ENCODE measurements at regions not wholly inside any gene's neighbourhood (a gene's known extent, or its start where the extent isn't known, plus 50 kb on each side); places are given as distances from the start of the nearest gene placed in this dataset.

- Histone ChIP-seq H3K9me3 (ENCODE audit: control insufficient read depth, insufficient read depth, low read depth, low read length) (no peaks in the 10 kb centered on the region), H3K4me3 (ENCODE audit: low read depth, low read length) (no peak overlapping the region), H3K36me3 (ENCODE audit: control insufficient read depth in 2 of 2, insufficient read depth in 1 of 2, low read length in 2 of 2) (no peaks in the 10 kb centered on the region), H3K4me1 (ENCODE audit: control insufficient read depth, insufficient read depth, low read length) (no peaks in the 10 kb centered on the region), H3K27ac (ENCODE audit: extremely low read depth, low read depth, low read length) (no peak overlapping the region)
- ChIA-PET POLR2A (interaction anchor here (0.6 kb wide), 1 partner anchor 1104 kb away, joined by 4 read pairs; no protein-coding TSS in a partner anchor), CTCF (no interaction called here)
- TF ChIP-seq ZNF629 (tag by site-specific recombination; IDR thresholded peaks at IDR 0.05) = no peak
- no peak for TF ChIP-seq ZNF350 (tag by site-specific recombination; IDR thresholded peaks at IDR 0.05)
- no peak for TF ChIP-seq ZNF560 (tag by site-specific recombination; IDR thresholded peaks at IDR 0.05; ENCODE audit: borderline replicate concordance)
- no peak for TF ChIP-seq ZNF571 (tag by site-specific recombination; IDR thresholded peaks at IDR 0.05)
- no peak for TF ChIP-seq GFI1B (tag by site-specific recombination; IDR thresholded peaks at IDR 0.05)
- no peak for TF ChIP-seq PBX3 (CRISPR knock-in tag; IDR thresholded peaks at IDR 0.05)
Measured at GRCh38 chr10:107341281-107341680, 176.8 kb upstream of the SORCS1 start.

GRCh38 chr10:107340326-107340725 lies 175.8 kb upstream of the SORCS1 start:
- Histone ChIP-seq H3K4me3 (ENCODE audit: low read depth, low read length) (no peak overlapping the region), H3K4me1 (ENCODE audit: control insufficient read depth, insufficient read depth, low read length) (no peaks in the 10 kb centered on the region), H3K36me3 (ENCODE audit: control insufficient read depth in 2 of 2, insufficient read depth in 1 of 2, low read length in 2 of 2) (no peaks in the 10 kb centered on the region), H3K27ac (ENCODE audit: extremely low read depth, low read depth, low read length) (no peak overlapping the region), H3K9me3 (ENCODE audit: control insufficient read depth, insufficient read depth, low read depth, low read length) (no peaks in the 10 kb centered on the region)
- ChIA-PET CTCF (no interaction called here), POLR2A (no interaction called here)
- TF ChIP-seq ZNF785 (tag by site-specific recombination; IDR thresholded peaks at IDR 0.05) (no peak), ZNF202 (tag by site-specific recombination; IDR thresholded peaks at IDR 0.05; ENCODE audit: borderline replicate concordance) (no peak), ZNF223 (tag by site-specific recombination; IDR thresholded peaks at IDR 0.05) (no peak), ZSCAN16 (tag by site-specific recombination; IDR thresholded peaks at IDR 0.05) (no peak), ZFP3 (tag by site-specific recombination; IDR thresholded peaks at IDR 0.05; ENCODE audit: low read depth) (no peak), ZNF571 (tag by site-specific recombination; IDR thresholded peaks at IDR 0.05) (no peak), IKZF3 (tag by site-specific recombination; IDR thresholded peaks at IDR 0.05) (no peak), ZNF76 (tag by site-specific recombination; IDR thresholded peaks at IDR 0.05; ENCODE audit: borderline replicate concordance, low read depth) (no peak)

GRCh38 chr10:107336061-107336460 lies 171.6 kb upstream of the SORCS1 start:
- Histone ChIP-seq H3K36me3 (ENCODE audit: control insufficient read depth in 2 of 2, insufficient read depth in 1 of 2, low read length in 2 of 2) (no peaks in the 10 kb centered on the region), H3K4me3 (ENCODE audit: low read depth, low read length) (no peak overlapping the region), H3K9me3 (ENCODE audit: control insufficient read depth, insufficient read depth, low read depth, low read length) (no peaks in the 10 kb centered on the region), H3K4me1 (ENCODE audit: control insufficient read depth, insufficient read depth, low read length) (no peaks in the 10 kb centered on the region), H3K27ac (ENCODE audit: extremely low read depth, low read depth, low read length) (no peak overlapping the region)
- no peak for TF ChIP-seq ZNF366 (tag by site-specific recombination; conservative IDR thresholded peaks at IDR 0.05)
- TF ChIP-seq, protein P1, sequence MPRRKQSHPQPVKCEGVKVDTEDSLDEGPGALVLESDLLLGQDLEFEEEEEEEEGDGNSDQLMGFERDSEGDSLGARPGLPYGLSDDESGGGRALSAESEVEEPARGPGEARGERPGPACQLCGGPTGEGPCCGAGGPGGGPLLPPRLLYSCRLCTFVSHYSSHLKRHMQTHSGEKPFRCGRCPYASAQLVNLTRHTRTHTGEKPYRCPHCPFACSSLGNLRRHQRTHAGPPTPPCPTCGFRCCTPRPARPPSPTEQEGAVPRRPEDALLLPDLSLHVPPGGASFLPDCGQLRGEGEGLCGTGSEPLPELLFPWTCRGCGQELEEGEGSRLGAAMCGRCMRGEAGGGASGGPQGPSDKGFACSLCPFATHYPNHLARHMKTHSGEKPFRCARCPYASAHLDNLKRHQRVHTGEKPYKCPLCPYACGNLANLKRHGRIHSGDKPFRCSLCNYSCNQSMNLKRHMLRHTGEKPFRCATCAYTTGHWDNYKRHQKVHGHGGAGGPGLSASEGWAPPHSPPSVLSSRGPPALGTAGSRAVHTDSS (tag by site-specific recombination; IDR thresholded peaks at IDR 0.05) = no peak
- no peak for TF ChIP-seq ZNF571 (tag by site-specific recombination; IDR thresholded peaks at IDR 0.05)
- ChIA-PET CTCF (no interaction called here), POLR2A (no interaction called here)

- Histone ChIP-seq H3K4me3 (ENCODE audit: low read depth, low read length) (no peak overlapping the region), H3K27ac (ENCODE audit: extremely low read depth, low read depth, low read length) (no peak overlapping the region), H3K4me1 (ENCODE audit: control insufficient read depth, insufficient read depth, low read length) (no peaks in the 10 kb centered on the region), H3K9me3 (ENCODE audit: control insufficient read depth, insufficient read depth, low read depth, low read length) (no peaks in the 10 kb centered on the region), H3K36me3 (ENCODE audit: control insufficient read depth in 2 of 2, insufficient read depth in 1 of 2, low read length in 2 of 2) (no peaks in the 10 kb centered on the region)
- ChIA-PET CTCF (no interaction called here), POLR2A (no interaction called here)
- no peak for TF ChIP-seq ZNF544 (tag by site-specific recombination; IDR thresholded peaks at IDR 0.05)
- TF ChIP-seq GLIS2 (tag by site-specific recombination; IDR thresholded peaks at IDR 0.05) = no peak
- TF ChIP-seq, protein P2, sequence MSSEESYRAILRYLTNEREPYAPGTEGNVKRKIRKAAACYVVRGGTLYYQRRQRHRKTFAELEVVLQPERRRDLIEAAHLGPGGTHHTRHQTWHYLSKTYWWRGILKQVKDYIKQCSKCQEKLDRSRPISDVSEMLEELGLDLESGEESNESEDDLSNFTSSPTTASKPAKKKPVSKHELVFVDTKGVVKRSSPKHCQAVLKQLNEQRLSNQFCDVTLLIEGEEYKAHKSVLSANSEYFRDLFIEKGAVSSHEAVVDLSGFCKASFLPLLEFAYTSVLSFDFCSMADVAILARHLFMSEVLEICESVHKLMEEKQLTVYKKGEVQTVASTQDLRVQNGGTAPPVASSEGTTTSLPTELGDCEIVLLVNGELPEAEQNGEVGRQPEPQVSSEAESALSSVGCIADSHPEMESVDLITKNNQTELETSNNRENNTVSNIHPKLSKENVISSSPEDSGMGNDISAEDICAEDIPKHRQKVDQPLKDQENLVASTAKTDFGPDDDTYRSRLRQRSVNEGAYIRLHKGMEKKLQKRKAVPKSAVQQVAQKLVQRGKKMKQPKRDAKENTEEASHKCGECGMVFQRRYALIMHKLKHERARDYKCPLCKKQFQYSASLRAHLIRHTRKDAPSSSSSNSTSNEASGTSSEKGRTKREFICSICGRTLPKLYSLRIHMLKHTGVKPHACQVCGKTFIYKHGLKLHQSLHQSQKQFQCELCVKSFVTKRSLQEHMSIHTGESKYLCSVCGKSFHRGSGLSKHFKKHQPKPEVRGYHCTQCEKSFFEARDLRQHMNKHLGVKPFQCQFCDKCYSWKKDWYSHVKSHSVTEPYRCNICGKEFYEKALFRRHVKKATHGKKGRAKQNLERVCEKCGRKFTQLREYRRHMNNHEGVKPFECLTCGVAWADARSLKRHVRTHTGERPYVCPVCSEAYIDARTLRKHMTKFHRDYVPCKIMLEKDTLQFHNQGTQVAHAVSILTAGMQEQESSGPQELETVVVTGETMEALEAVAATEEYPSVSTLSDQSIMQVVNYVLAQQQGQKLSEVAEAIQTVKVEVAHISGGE (tag by site-specific recombination; conservative IDR thresholded peaks at IDR 0.05; ENCODE audit: low read depth) = no peak
- no peak for TF ChIP-seq SP2 (tag by site-specific recombination; IDR thresholded peaks at IDR 0.05)
- TF ChIP-seq, protein P3, sequence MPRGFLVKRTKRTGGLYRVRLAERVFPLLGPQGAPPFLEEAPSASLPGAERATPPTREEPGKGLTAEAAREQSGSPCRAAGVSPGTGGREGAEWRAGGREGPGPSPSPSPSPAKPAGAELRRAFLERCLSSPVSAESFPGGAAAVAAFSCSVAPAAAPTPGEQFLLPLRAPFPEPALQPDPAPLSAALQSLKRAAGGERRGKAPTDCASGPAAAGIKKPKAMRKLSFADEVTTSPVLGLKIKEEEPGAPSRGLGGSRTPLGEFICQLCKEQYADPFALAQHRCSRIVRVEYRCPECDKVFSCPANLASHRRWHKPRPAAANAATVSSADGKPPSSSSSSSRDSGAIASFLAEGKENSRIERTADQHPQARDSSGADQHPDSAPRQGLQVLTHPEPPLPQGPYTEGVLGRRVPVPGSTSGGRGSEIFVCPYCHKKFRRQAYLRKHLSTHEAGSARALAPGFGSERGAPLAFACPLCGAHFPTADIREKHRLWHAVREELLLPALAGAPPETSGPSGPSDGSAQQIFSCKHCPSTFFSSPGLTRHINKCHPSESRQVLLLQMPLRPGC (tag by site-specific recombination; IDR thresholded peaks at IDR 0.05) = no peak
- no peak for TF ChIP-seq GLI2 (tag by site-specific recombination; IDR thresholded peaks at IDR 0.05; ENCODE audit: borderline replicate concordance, low read depth)
- no peak for TF ChIP-seq ZNF302 (tag by site-specific recombination; IDR thresholded peaks at IDR 0.05; ENCODE audit: low read depth)
Measured at GRCh38 chr10:107317592-107317991, 153.1 kb upstream of the SORCS1 start.
